ENCODE measurements at regions not wholly inside any gene's neighbourhood (a gene's known extent, or its start where the extent isn't known, plus 50 kb on each side); places are given as distances from the start of the nearest gene placed in this dataset.

DNA sequence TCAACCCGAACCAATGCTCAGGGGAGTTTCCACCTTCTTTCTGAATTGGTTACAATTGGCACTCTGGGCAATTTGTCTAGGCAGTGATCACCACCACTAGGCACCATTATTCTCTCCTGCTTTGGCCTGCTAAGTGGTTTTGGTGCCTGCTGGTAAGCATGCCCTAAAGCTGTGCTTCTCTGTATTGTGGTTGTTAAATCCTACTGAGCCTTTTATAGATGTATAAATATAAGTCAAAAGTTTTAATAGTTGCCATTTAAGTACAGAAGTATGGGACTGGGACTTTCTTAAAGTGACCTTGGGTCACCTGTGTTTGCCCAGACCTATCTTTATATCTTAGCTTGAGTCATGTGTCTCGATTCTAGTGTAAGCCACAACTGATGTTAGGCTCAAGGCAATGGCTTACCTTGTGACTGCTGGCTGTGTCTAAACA lies 475.9 kb downstream of the SLC16A7 start:
- intact Hi-C loops (cut with DNase I), result no loop called here
- Histone ChIP-seq H3K9me3 (no peaks in the 10 kb centered on the region), H3K36me3 (replicated peaks in 1 of 2; ENCODE audit: insufficient read depth in 1 of 2, low read depth in 2 of 2) (no peaks in the 10 kb centered on the region), H3K4me3 (no peak overlapping the region), H3K27ac (no peak overlapping the region), H3K27me3 (no peaks in the 10 kb centered on the region), H3K4me1 (no peaks in the 10 kb centered on the region)
- DNase-seq (no peak), ATAC-seq (no peak)
- WGBS, 2 donors, result 51 to 60% methylated on average over 2 of the region's 2 CpGs
- no peak for TF ChIP-seq POLR2A (IDR thresholded peaks at IDR 0.05)
- TF ChIP-seq, protein P1, sequence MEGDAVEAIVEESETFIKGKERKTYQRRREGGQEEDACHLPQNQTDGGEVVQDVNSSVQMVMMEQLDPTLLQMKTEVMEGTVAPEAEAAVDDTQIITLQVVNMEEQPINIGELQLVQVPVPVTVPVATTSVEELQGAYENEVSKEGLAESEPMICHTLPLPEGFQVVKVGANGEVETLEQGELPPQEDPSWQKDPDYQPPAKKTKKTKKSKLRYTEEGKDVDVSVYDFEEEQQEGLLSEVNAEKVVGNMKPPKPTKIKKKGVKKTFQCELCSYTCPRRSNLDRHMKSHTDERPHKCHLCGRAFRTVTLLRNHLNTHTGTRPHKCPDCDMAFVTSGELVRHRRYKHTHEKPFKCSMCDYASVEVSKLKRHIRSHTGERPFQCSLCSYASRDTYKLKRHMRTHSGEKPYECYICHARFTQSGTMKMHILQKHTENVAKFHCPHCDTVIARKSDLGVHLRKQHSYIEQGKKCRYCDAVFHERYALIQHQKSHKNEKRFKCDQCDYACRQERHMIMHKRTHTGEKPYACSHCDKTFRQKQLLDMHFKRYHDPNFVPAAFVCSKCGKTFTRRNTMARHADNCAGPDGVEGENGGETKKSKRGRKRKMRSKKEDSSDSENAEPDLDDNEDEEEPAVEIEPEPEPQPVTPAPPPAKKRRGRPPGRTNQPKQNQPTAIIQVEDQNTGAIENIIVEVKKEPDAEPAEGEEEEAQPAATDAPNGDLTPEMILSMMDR (IDR thresholded peaks at IDR 0.05), result no peak

DNA sequence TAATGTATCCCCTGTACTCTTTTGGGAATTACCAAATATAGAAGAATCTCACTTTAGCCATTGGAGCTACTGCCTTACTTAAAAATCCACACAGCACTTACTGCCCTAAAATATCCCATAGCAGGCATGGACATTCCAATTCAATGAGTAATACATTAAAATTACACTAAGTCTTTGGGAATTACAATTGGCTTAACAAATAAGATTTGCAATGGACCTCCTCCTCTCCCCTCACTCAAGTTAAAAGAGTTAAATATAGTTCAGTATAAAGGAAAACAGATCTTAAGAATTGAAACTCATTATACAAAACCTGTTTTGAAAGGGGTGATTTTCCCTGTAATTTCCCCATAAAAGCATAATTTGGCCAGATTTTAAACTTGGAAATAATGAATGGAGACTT lies 477.1 kb downstream of the SLC16A7 start:
- Histone ChIP-seq H3K27ac (no peak overlapping the region), H3K9me3 (no peaks in the 10 kb centered on the region), H3K4me3 (no peak overlapping the region), H3K4me1 (no peaks in the 10 kb centered on the region), H3K36me3 (replicated peaks in 1 of 2; ENCODE audit: insufficient read depth in 1 of 2, low read depth in 2 of 2) (no peaks in the 10 kb centered on the region), H3K27me3 (no peaks in the 10 kb centered on the region)
- ATAC-seq (no peak), DNase-seq (no peak)
- no peak for TF ChIP-seq POLR2A (IDR thresholded peaks at IDR 0.05)
- TF ChIP-seq, protein P1 (IDR thresholded peaks at IDR 0.05), result no peak
- intact Hi-C loops (cut with DNase I), result no loop called here

DNA sequence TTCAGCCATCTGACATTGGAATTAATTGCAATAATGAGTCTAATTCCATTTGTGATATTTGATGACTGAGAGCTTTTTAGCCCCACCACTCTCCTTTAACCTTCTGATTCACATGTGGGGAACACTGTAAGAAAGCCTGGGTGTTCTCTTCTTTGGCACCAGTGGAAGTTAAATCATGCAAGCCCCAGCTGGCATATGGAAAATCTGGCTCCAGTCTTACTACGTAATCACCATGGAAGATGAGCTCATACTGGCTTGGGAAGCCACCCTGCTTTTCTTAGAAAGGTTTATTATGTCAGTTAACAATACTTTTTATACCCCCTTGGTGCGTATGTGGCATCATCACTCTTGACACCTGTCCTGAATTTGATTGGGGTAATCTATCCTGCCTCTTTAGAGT lies 479.3 kb downstream of the SLC16A7 start:
- Histone ChIP-seq H3K4me3 (no peak overlapping the region), H3K4me1 (no peaks in the 10 kb centered on the region), H3K27ac (no peak overlapping the region), H3K27me3 (no peaks in the 10 kb centered on the region), H3K36me3 (replicated peaks in 1 of 2; ENCODE audit: insufficient read depth in 1 of 2, low read depth in 2 of 2) (no peaks in the 10 kb centered on the region), H3K9me3 (no peaks in the 10 kb centered on the region)
- WGBS, 2 donors, result 82 to 93% methylated on average over 2 of the region's 2 CpGs
- no peak for TF ChIP-seq POLR2A (IDR thresholded peaks at IDR 0.05)
- TF ChIP-seq, protein P1 (IDR thresholded peaks at IDR 0.05), result no peak
- ATAC-seq (no peak), DNase-seq (no peak)
- intact Hi-C loops (cut with DNase I), result no loop called here

DNA sequence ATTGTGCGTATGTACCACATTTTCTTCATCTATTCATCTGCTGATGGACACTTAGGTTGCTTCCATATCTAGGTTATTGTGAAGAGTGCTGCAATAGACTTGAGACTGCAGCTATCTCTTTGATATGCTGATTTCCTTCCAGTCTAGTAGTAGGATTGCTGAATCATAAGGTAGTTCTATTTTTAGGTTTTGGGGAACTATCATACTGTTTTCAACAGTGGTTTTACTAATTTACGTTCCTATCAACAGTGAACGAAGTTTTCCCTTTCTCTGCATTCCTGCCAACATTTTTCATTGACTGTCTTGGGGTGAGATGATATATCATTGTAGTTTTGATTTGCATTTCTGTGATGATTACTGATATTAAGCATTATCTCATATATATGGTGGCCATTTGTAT lies 482.2 kb downstream of the SLC16A7 start:
- TF ChIP-seq, protein P1 (IDR thresholded peaks at IDR 0.05), result no peak
- no peak for TF ChIP-seq POLR2A (IDR thresholded peaks at IDR 0.05)
- intact Hi-C loops (cut with DNase I), result no loop called here

DNA sequence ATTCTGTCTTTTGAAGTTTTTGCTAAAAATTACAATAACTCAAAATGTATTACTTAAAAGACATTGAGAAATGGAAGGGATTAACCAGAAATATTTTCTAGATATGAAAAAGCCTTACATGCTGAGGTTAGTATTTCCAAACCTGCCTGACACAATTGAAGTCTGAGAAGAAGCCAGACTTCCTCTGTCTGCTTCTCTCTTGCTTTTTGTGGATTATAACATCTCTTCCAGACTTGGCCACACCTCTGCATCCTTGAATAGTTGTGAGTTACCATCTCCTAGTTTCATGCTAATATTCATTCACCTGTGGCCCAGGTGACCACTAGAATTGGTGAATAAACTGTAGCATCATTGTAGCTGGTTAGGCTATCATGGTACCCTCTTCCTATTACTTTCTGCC lies 497.6 kb downstream of the SLC16A7 start:
- Histone ChIP-seq H3K36me3 (replicated peaks in 1 of 2; ENCODE audit: insufficient read depth in 1 of 2, low read depth in 2 of 2) (no peaks in the 10 kb centered on the region), H3K9me3 (no peaks in the 10 kb centered on the region), H3K27me3 (no peaks in the 10 kb centered on the region), H3K4me1 (no peaks in the 10 kb centered on the region), H3K27ac (no peak overlapping the region), H3K4me3 (no peak overlapping the region)
- TF ChIP-seq, protein P1 (IDR thresholded peaks at IDR 0.05), result no peak
- no peak for TF ChIP-seq POLR2A (IDR thresholded peaks at IDR 0.05)
- intact Hi-C loops (cut with DNase I), result no loop called here
- DNase-seq (no peak), ATAC-seq (no peak)

More for the DNA sequence above, 482.2 kb downstream of the SLC16A7 start:
- DNase-seq (no peak), ATAC-seq (no peak)
- Histone ChIP-seq H3K9me3 (no peaks in the 10 kb centered on the region), H3K4me3 (no peak overlapping the region), H3K27ac (no peak overlapping the region), H3K4me1 (no peaks in the 10 kb centered on the region), H3K36me3 (replicated peaks in 1 of 2; ENCODE audit: insufficient read depth in 1 of 2, low read depth in 2 of 2) (no peaks in the 10 kb centered on the region), H3K27me3 (no peaks in the 10 kb centered on the region)
- WGBS, 2 donors, result 77 to 83% methylated on average over 3 of the region's 3 CpGs
